H1 (cell line): ENCODE measurements at regions not wholly inside any gene's neighbourhood (a gene's known extent, or its start where the extent isn't known, plus 50 kb on each side); places are given as distances from the start of the nearest gene placed in this dataset.

Experiments used
- CBX5 ChIP-seq: fragments of 300-800, 300-1000 bp; sonication (generic); IDR thresholded peaks from 2 replicates; pipeline ENCODE4 v1.7.1; 2016; ENCODE audit warnings: antibody characterized with exemption, low read length, low read depth
- POLR2AphosphoS5 ChIP-seq: IDR thresholded peaks from 2 replicates; pipeline ENCODE4 v1.6.1; 2011; ENCODE audit warnings: low read depth, low read length
- RBBP5 ChIP-seq: IDR thresholded peaks from 2 replicates; pipeline ENCODE4 v1.7.1; 2012; ENCODE audit warnings: low read depth, mild to moderate bottlenecking, inconsistent platforms, low read length, moderate library complexity, borderline replicate concordance
- RFX5 ChIP-seq: IDR thresholded peaks from 2 replicates; pipeline ENCODE4 v1.6.1; 2011; ENCODE audit warnings: low read depth, low read length, improper control_type of control experiment, borderline replicate concordance
- RNF2 ChIP-seq: fragments of 200-900, 300-1000 bp; sonication (generic); IDR thresholded peaks from 2 replicates; pipeline ENCODE4 v1.7.1; 2016; ENCODE audit warnings: borderline replicate concordance, low read depth, mild to moderate bottlenecking, antibody characterized with exemption, low read length; ENCODE audit not compliant: poor library complexity, severe bottlenecking; ENCODE audit errors: missing control alignments
- SIX5 ChIP-seq: IDR thresholded peaks from 2 replicates; pipeline ENCODE4 v1.6.1; 2011; ENCODE audit warnings: mild to moderate bottlenecking, low read depth, low read length
- SP2 ChIP-seq: IDR thresholded peaks from 2 replicates; pipeline ENCODE4 v1.6.1; 2012; ENCODE audit warnings: mild to moderate bottlenecking, low read length, inconsistent platforms
- SP4 ChIP-seq: IDR thresholded peaks from 2 replicates; pipeline ENCODE4 v1.6.1; 2012; ENCODE audit warnings: low read length, inconsistent platforms

GRCh38 chr6:14727494-14728395 is 518.1 kb upstream of the JARID2 start (continued):
- no peak for TF ChIP-seq RBBP5
- no peak for TF ChIP-seq CBX5
- TF ChIP-seq RFX5: no peak
- TF ChIP-seq SIX5: no peak
- no peak for TF ChIP-seq POLR2AphosphoS5
- TF ChIP-seq RNF2: no peak
- no peak for TF ChIP-seq SP4
- TF ChIP-seq SP2: no peak
- TF ChIP-seq, all 59 proteins: peak for 0
